Ramos (cell line): ENCODE measurements at regions not wholly inside any gene's neighbourhood (a gene's known extent, or its start where the extent isn't known, plus 50 kb on each side); places are given as distances from the start of the nearest gene placed in this dataset.

Source experiments
- in situ Hi-C: fragments of 300-500 bp; cut with MboI; formaldehyde crosslinking; loops from one replicate; pipeline ENCODE4 v1.14.3; 2022; ENCODE audit warnings: low sequenced_read_pairs; ENCODE audit not compliant: unreplicated experiment

GRCh38 chr6:25035512-25036435 lies 100.0 kb upstream of the RIPOR2 start:
- in situ Hi-C loops = no loop called here

DNA sequence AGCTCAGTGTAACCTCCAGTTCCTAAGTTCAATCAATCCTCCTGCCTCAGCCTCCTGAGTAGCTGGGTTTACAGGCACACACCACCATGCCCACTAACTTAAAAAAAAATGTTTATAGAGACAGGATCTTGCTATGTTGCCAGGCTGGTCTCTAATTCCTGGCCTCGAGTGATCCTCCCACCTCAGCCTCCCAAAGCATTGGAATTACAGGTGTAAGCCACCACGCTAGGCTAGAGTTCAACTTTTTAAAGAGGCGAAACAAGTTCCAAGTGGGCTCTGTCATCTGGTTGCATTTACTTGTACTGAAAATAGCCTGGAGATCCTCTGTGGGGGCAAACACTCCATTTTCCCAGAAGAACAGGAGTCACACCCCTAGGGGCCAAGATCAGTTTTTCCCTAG lies 100.7 kb upstream of the RIPOR2 start:
- in situ Hi-C loops = no loop called here

GRCh38 chr6:25038300-25038699 lies 102.5 kb upstream of the RIPOR2 start:
- in situ Hi-C loops = no loop called here

- in situ Hi-C loops = no loop called here
Observed at GRCh38 chr6:25038999-25039398, 103.2 kb upstream of the RIPOR2 start.

DNA sequence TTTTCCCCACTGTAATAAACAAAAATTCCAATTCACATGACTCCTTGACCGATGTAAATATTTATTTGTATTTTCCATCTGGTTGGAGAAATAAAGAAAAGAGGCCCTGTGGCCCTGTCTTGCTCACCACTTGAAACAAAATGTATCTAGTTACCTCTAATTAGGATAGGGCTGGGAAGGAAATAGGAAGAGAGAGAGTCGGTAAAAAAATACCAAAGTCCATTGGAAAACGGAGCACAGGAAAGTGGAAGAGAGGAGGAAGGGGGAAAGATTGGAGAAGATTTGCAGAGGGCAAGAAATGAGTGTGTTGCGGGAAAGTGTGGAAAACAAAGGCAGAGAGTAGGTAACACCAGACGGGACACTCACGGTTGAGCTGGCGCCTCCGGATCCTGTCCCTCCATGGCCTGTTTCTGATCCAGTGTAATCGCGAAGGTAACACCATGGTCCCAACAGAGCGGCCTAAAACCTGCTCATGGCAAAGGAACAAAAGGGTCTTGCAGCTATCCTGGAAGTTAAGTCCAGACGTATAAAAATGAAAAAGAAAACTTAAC lies 105.8 kb upstream of the RIPOR2 start:
- in situ Hi-C loops = no loop called here

DNA sequence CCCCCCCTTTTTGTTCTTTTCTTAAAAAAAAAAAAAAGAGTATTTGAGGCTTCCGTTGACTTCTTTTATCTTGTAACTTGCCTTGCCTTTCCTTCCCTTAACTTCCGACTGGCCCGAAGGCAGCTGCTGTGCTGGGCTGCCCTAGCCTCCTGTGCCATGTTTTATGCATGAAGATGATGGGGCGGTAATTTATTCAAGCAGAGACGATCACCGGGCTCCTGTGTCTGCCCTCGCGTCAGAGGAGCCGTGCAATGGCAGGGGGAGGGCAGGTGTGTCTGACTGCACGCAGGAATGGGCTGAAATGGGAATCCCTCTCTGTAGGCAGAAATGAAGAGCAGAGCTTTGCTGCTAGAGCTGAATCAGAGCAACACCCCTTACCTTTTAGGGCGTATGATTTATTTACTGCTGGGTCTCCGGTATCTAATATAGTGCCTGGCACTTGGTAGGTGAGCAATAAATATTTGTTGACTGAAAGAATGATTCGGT lies 106.3 kb upstream of the RIPOR2 start:
- in situ Hi-C loops = no loop called here

- in situ Hi-C loops = no loop called here
Observed at GRCh38 chr6:25042536-25042935, 106.8 kb upstream of the RIPOR2 start.

GRCh38 chr6:25042984-25043725 lies 107.4 kb upstream of the RIPOR2 start:
- in situ Hi-C loops = no loop called here

DNA sequence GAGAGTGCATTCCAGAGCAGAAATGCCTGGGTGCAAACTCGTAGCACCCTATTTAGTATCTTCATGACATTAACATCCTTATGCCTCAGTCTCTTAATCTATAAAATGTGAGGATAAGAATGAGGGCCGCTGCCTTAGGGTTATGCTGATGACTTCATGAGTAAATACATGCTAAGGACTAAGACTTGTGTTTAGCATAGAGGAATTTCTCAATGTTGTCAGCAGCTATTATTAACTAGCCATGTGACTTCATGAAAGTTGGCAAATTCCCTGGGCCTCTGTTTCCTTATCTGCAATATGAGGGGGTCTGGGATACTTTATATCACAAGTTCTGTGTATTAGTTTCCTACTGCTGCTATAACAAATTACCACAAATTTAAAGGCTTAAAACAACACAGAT lies 108.1 kb upstream of the RIPOR2 start:
- in situ Hi-C loops = no loop called here

- in situ Hi-C loops = no loop called here
Observed at GRCh38 chr6:25046942-25047341, 111.2 kb upstream of the RIPOR2 start.

- in situ Hi-C loops = no loop called here
Observed at GRCh38 chr6:25050356-25050755, 114.6 kb upstream of the RIPOR2 start.

GRCh38 chr6:25051083-25051482 lies 115.3 kb upstream of the RIPOR2 start:
- in situ Hi-C loops = no loop called here

DNA sequence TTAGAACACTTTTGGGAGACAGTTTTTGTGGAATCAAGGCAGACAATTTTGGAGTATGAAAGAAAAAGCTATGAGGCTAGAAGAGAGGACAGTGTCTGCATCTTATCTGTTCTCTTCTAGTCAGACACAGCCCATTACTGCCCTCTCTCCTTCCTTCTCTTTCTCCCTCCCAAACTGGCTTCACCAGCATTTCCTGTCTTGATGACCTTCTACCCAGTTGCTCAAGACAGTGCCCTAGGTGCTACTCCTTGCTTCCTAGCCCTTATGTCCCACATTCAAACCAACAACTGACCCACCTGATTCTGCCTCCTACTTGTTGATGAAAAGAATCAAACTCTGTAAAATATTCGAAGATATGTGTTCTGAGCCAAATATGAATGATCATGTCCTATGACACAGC lies 116.4 kb upstream of the RIPOR2 start:
- in situ Hi-C loops = no loop called here

- in situ Hi-C loops = no loop called here
Observed at GRCh38 chr6:25053875-25054371, 118.2 kb upstream of the RIPOR2 start.

DNA sequence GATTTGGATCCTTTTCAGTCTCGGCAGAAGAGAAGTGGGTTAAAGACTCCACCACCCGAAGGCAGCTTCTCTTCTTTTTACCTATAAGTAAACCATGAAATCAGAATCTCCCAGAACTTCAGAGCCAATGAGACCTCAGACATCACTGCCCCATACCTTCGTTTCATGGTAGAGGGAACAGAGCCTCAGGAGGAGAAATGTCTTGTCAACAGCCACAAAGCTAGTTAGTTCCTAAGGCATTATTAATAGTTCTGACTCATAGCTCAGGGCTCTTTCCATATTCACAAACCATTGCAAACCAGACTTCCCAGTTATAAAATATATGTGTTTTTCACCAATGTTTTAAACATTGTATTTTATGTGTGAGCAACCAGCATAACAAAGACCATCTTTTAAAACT lies 118.7 kb upstream of the RIPOR2 start:
- in situ Hi-C loops = no loop called here

DNA sequence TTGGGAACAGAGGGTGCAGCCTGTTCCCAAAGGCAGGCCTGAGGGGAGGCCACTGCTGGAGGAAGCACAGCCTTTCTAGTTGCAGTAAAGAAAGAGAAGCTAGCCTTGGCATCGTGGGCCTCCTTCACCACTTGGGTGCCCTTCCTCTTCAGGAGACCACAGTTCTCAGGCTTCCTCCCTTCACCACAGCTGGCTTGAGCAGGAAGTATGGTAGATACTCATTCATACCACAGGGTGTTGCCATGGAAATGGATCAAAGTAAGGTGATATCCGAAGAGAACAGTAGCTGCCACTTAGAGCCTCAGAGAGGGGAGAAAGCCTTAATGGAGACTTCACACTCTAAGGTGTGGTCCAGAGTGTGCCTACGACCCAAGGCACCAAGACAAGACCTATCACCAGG lies 120.4 kb upstream of the RIPOR2 start:
- in situ Hi-C loops = no loop called here

DNA sequence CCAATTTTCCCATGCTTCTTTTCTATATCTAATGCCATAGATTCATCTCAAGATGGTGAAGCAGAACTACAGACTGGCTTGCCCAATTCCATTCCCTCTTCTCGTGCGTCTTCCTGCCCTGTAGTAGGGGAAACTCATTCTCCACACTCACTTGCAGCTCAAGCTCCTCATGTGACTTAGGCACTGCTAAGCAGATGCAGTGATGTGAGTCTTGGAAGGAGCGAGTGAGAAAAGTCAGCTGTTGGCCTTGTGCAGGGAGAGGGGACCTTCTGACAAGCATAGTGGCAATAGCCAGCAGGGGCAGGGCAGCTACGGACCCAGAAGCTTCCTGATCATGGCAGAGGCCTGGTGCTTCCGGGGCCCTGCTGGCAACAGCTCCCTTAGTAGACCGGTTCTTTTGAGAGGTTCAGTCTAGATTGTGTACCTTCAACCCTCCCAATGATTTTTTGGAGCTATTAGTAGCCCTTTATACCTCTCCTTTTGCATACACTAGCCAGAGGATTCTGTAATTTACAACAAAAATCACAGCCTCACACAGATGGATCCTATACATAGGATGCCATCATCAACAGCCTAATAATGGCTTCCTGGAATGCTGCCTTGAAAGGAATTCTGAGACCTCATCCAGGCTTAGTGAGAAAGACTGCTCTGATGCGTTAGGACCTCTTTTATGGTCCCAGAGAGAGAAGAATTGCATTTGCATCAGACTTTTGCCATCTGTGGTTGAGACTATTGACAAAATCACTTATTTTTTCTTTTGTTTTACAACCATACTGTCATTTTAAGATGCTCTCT lies 121.5 kb upstream of the RIPOR2 start:
- in situ Hi-C loops = no loop called here

DNA sequence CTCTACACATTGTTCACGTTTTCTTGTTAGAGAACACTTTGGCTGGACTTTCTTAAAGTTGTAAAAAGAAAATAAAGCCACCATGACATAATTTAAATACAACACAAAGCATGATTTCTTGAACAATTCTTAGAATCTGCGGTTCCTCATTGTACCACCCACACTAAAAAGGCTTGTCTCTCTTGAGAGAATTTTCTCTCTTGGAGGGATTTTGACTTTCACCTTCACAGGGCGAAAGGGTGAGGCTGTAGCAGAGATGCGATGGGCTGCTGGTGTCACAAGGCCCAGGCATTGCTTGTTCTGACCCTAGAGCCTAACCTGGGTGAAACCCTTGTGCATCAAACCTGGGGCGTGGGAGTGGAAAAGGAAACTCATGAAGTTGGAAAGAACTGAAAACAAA lies 122.7 kb upstream of the RIPOR2 start:
- in situ Hi-C loops = no loop called here

DNA sequence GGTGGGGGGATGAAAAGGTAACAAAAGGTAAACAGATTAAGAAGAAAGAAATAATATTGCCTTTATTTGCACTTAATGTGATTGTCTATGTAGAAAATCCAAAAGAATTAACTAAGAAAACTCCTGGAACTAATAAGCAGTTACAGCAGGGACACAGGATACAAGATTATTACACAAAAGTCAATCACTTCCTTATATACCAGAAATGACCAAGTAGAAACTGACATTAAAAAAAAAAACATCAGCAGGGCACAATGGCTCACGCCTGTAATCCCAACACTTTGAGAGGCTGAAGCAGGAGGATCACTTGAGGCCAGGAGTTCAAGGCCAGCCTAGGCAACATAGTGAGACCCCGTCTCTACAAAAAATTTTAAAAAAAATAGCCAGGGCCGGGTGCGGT lies 123.2 kb upstream of the RIPOR2 start:
- in situ Hi-C loops = no loop called here

DNA sequence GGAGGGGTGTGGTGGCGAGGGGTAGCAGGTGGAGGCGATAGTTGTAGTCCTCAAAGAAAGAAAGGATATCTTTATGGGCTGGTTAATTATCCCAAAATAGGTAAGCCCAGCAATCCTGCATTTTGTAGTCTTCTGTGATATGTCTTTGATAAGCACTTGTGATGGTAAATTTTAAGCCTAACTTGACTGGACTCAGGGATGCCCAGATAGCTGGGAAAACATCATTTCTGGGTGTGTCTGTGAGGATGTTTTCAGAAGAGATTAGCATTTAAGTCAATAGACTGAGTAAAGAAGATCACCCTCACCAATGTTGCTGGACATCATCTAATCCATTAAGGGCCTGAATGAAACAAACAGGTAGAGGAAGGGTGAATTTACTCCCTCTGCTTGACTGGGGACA lies 124.8 kb upstream of the RIPOR2 start:
- in situ Hi-C loops = no loop called here
